H9 (cell line): ENCODE measurements at regions not wholly inside any gene's neighbourhood (a gene's known extent, or its start where the extent isn't known, plus 50 kb on each side); places are given as distances from the start of the nearest gene placed in this dataset.

Experiments used
- DNase-seq: peaks from one replicate; pipeline ENCODE4 v3.0.0-alpha.2; 2017
- H2AFZ ChIP-seq: one replicate; pipeline ENCODE4 v1.6.1; 2013; ENCODE audit warnings: mild to moderate bottlenecking, low read length, control low read depth, moderate library complexity
- H2AK5ac ChIP-seq: 2 replicates; pipeline ENCODE4 v1.6.1; 2013; ENCODE audit warnings: low read length, control low read depth, mixed read lengths; ENCODE audit not compliant: insufficient read length
- H2BK120ac ChIP-seq: one replicate; pipeline ENCODE4 v1.6.1; 2013; ENCODE audit warnings: low read depth, mild to moderate bottlenecking, low read length, control low read depth, inconsistent platforms; ENCODE audit not compliant: poor library complexity, severe bottlenecking
- H2BK12ac ChIP-seq: 2 replicates; pipeline ENCODE4 v1.6.1; 2013; ENCODE audit warnings: low read length, control low read depth, mixed read lengths, low read depth; ENCODE audit not compliant: insufficient read length
- H2BK15ac ChIP-seq: 2 replicates; pipeline ENCODE4 v1.6.1; 2013; ENCODE audit warnings: low read depth, low read length, control low read depth
- H2BK20ac ChIP-seq: one replicate; pipeline ENCODE4 v1.6.1; 2013; ENCODE audit warnings: low read depth, mild to moderate bottlenecking, low read length, control low read depth, inconsistent platforms; ENCODE audit not compliant: poor library complexity, severe bottlenecking
- H2BK5ac ChIP-seq: 2 replicates; pipeline ENCODE4 v1.6.1; 2013; ENCODE audit warnings: low read length, control low read depth, mixed read lengths; ENCODE audit not compliant: insufficient read length
- H3K14ac ChIP-seq: 2 replicates; pipeline ENCODE4 v1.6.1; 2013; ENCODE audit warnings: low read length, control low read depth; ENCODE audit not compliant: insufficient read depth
- H3K18ac ChIP-seq: 2 replicates; pipeline ENCODE4 v1.6.1; 2013; ENCODE audit warnings: low read depth, mild to moderate bottlenecking, mixed read lengths, low read length, control low read depth; ENCODE audit not compliant: insufficient read length
- H3K23ac ChIP-seq: 2 replicates; pipeline ENCODE4 v1.6.1; 2013; ENCODE audit warnings: low read length, control low read depth, mixed read lengths, low read depth; ENCODE audit not compliant: insufficient read length
- H3K23me2 ChIP-seq: 2 replicates; pipeline ENCODE4 v1.6.1; 2013; ENCODE audit warnings: low read depth, mild to moderate bottlenecking, mixed read lengths, low read length, control low read depth; ENCODE audit not compliant: insufficient read length, poor library complexity, severe bottlenecking
- H3K27ac ChIP-seq: 2 replicates; pipeline ENCODE4 v1.5.1; 2013; ENCODE audit warnings: low read length, control low read depth, mixed read lengths, low read depth; ENCODE audit not compliant: insufficient read length
- H3K27me3 ChIP-seq: 2 replicates; pipeline ENCODE4 v1.6.1; 2013; ENCODE audit warnings: low read length, control low read depth, inconsistent platforms; ENCODE audit not compliant: insufficient read depth
- H3K4ac ChIP-seq: 2 replicates; pipeline ENCODE4 v1.6.1; 2013; ENCODE audit warnings: low read depth, mild to moderate bottlenecking, control low read depth, inconsistent platforms, low read length, moderate library complexity
- H3K4me1 ChIP-seq: 2 replicates; pipeline ENCODE4 v1.6.1; 2013; ENCODE audit warnings: low read length, control low read depth, inconsistent platforms; ENCODE audit not compliant: insufficient read depth
- H3K4me2 ChIP-seq: 2 replicates; pipeline ENCODE4 v1.6.1; 2013; ENCODE audit warnings: low read length, control low read depth, mixed read lengths; ENCODE audit not compliant: insufficient read length, insufficient read depth
- H3K56ac ChIP-seq: 2 replicates; pipeline ENCODE4 v1.6.1; 2013; ENCODE audit warnings: low read depth, mild to moderate bottlenecking, mixed read lengths, low read length, control low read depth; ENCODE audit not compliant: insufficient read length
- H3K79me1 ChIP-seq: 2 replicates; pipeline ENCODE4 v1.6.1; 2013; ENCODE audit warnings: low read depth, mild to moderate bottlenecking, moderate library complexity, low read length, control low read depth, inconsistent platforms; ENCODE audit not compliant: insufficient read depth, poor library complexity, severe bottlenecking
- H3K79me2 ChIP-seq: 2 replicates; pipeline ENCODE4 v1.6.1; 2013; ENCODE audit warnings: low read length, control low read depth, inconsistent platforms; ENCODE audit not compliant: insufficient read depth
- H3K9ac ChIP-seq: 2 replicates; pipeline ENCODE4 v1.6.1; 2013; ENCODE audit warnings: low read length, control low read depth, mixed read lengths; ENCODE audit not compliant: insufficient read length; ENCODE audit errors: extremely low read depth
- H3K9me3 ChIP-seq: one replicate; pipeline ENCODE4 v1.6.1; 2013; ENCODE audit warnings: low read depth, low read length, inconsistent platforms; ENCODE audit not compliant: control insufficient read depth
- H3T11ph ChIP-seq: one replicate; pipeline ENCODE4 v1.6.1; 2013; ENCODE audit warnings: mild to moderate bottlenecking, low read length, control low read depth, inconsistent platforms
- H4K20me1 ChIP-seq: one replicate; pipeline ENCODE4 v1.6.1; 2013; ENCODE audit not compliant: control insufficient read depth, insufficient read length, insufficient read depth
- H4K5ac ChIP-seq: 2 replicates; pipeline ENCODE4 v1.6.1; 2013; ENCODE audit warnings: low read depth, mild to moderate bottlenecking, mixed read lengths, low read length, control low read depth; ENCODE audit not compliant: insufficient read length
- H4K8ac ChIP-seq: replicated peaks from 2 replicates; pipeline ENCODE4 v1.6.1; 2013; ENCODE audit warnings: low read length, control low read depth, mixed read lengths, low read depth; ENCODE audit not compliant: insufficient read length
- H4K91ac ChIP-seq: 2 replicates; pipeline ENCODE4 v1.6.1; 2013; ENCODE audit warnings: low read depth, mild to moderate bottlenecking, moderate library complexity, mixed read lengths, low read length, control low read depth; ENCODE audit not compliant: insufficient read length
- H3K27ac Mint-ChIP-seq, 3 experiments: 2 replicates in 2 of 3; 3 replicates in 1 of 3; pipeline ENCODE4 v1.8.0; 2020 to 2021; ENCODE audit warnings: mixed read lengths in 3 of 3, mild to moderate bottlenecking in 1 of 3, moderate library complexity in 1 of 3
- H3K27me3 Mint-ChIP-seq: 2 replicates; pipeline ENCODE4 v1.8.0; 2021; ENCODE audit warnings: low read depth, mild to moderate bottlenecking, moderate library complexity, mixed read lengths
- H3K36me3 Mint-ChIP-seq, 3 experiments: 2 replicates in 2 of 3; 3 replicates in 1 of 3; pipeline ENCODE4 v1.8.0; 2020 to 2021; ENCODE audit warnings: low read depth in 3 of 3, mixed read lengths in 3 of 3; ENCODE audit not compliant: insufficient read depth in 1 of 3
- H3K4me1 Mint-ChIP-seq, 2 experiments: 2 replicates each; pipeline ENCODE4 v1.8.0; 2020; ENCODE audit warnings: mixed read lengths in 2 of 2
- H3K4me3 Mint-ChIP-seq, 2 experiments: 2 replicates in 1 of 2; 3 replicates in 1 of 2; pipeline ENCODE4 v1.8.0; 2020 to 2021; ENCODE audit warnings: mild to moderate bottlenecking in 2 of 2, mixed read lengths in 2 of 2, moderate library complexity in 1 of 2
- H3K9me3 Mint-ChIP-seq, 2 experiments: 2 replicates in 1 of 2; 3 replicates in 1 of 2; pipeline ENCODE4 v1.8.0; 2020; ENCODE audit warnings: mild to moderate bottlenecking in 2 of 2, mixed read lengths in 2 of 2, moderate library complexity in 1 of 2
- TF ChIP-seq, protein P1 (sequence below): fragments of 200-600 bp; sonication (generic); conservative IDR thresholded peaks from 3 replicates; pipeline ENCODE4 v1.8.0; 2021; ENCODE audit warnings: antibody characterized with exemption, mild to moderate bottlenecking

DNA sequence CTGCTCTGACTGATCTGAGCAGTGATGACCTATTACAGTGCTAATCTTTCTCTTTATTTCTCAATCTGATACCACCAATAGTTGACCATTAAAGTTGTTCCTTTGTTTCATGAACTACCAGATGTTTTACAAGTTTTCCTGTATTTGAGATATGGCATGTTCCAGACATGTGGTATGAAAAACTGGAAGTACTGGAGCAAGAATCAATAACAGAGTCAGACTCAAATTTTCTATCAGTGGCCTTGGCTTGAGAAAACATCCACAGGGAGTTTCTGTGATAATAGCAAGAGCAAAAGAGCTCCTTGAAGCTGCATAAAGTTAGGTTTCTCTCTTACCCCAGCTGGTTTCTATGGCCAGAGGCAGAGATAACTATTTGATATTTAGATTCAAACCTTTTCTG lies 469.0 kb upstream of the STEAP1 start:
- Histone ChIP-seq H2AFZ (no peak overlapping the region), H3K27me3 (no peaks in the 10 kb centered on the region), H3K23ac (no peak overlapping the region), H3K4me2 (no peak overlapping the region), H3K56ac (no peak overlapping the region), H3K23me2 (no peaks in the 10 kb centered on the region), H2BK12ac (no peak overlapping the region), H3K14ac (no peak overlapping the region), H2AK5ac (no peak overlapping the region), H3K9ac (no peak overlapping the region), H3K18ac (no peak overlapping the region), H4K91ac (no peak overlapping the region), H2BK5ac (no peak overlapping the region), H3K9me3 (no peaks in the 10 kb centered on the region), H3K79me2 (no peaks in the 10 kb centered on the region), H4K20me1 (no peaks in the 10 kb centered on the region), H2BK20ac (no peak overlapping the region), H3K4me1 (no peaks in the 10 kb centered on the region), H3K4ac (no peak overlapping the region), H3T11ph (no peak overlapping the region), H2BK15ac (no peak overlapping the region), H2BK120ac (no peak overlapping the region), H4K8ac (no peak overlapping the region), H3K79me1 (no peaks in the 10 kb centered on the region), H4K5ac (no peak overlapping the region), H3K27ac (no peak overlapping the region)
- Mint-ChIP-seq H3K27me3 (no peaks in the 10 kb centered on the region), H3K4me1 (peaks cover 2 to 4% of the 10 kb centered on the region in 2 experiments; a peak in 2 of 4 replicates), H3K27ac (no peak overlapping the region), H3K9me3 (no peaks in the 10 kb centered on the region), H3K36me3 (no peaks in the 10 kb centered on the region), H3K4me3 (no peak overlapping the region)
- no peak for DNase-seq
- TF ChIP-seq, protein P1, sequence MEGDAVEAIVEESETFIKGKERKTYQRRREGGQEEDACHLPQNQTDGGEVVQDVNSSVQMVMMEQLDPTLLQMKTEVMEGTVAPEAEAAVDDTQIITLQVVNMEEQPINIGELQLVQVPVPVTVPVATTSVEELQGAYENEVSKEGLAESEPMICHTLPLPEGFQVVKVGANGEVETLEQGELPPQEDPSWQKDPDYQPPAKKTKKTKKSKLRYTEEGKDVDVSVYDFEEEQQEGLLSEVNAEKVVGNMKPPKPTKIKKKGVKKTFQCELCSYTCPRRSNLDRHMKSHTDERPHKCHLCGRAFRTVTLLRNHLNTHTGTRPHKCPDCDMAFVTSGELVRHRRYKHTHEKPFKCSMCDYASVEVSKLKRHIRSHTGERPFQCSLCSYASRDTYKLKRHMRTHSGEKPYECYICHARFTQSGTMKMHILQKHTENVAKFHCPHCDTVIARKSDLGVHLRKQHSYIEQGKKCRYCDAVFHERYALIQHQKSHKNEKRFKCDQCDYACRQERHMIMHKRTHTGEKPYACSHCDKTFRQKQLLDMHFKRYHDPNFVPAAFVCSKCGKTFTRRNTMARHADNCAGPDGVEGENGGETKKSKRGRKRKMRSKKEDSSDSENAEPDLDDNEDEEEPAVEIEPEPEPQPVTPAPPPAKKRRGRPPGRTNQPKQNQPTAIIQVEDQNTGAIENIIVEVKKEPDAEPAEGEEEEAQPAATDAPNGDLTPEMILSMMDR: no peak
